Activated naive CD4-positive, alpha-beta T cell treated with anti-CD3 and anti-CD28 coated beads, Interleukin-2, amount 50 U/mL, for 16 hours (primary cell): ENCODE measurements at regions not wholly inside any gene's neighbourhood (a gene's known extent, or its start where the extent isn't known, plus 50 kb on each side); places are given as distances from the start of the nearest gene placed in this dataset.
A peak's percentile ranks its signal among the peaks of the same experiment; 100 is the strongest.
"Not testable (repeated sequence)": the region's sequence is repeated elsewhere in the genome, so short reads cannot be mapped to it uniquely, and the experiment has no call there.

Experiments used
- DNase-seq: peaks from one replicate; pipeline ENCODE4 v3.0.0-alpha.2; 2020

DNA sequence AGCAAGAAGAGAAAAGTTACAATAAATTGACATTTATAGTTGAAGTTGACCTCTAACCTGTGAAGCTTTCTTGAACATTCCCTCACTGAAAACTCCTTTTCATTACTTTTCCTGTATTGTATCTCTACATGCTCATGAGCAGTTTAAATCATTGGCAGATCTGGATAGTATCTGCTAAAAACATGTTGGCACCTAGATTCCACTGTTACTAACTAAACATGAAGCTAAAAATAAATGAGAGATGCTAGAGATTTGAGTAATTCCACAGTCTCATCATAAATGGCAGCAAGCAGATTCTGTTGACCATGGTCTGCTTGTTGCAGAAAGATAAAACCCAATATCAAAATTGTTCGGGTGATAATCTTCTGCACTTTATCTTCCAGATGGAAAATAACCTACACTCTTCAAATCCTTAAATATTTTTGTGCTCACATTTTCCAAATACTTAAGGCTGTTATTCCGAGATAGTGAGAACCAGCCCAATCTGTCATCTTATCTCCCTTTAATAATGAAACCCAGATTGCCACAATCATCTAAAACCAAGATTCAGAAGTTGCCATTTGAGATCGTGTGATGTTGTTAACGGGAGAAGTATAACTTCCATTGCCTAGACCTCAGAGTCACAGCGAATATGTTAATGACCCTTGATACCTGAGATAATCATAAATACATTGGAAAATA is 171.0 kb upstream of the DAAM1 start:
- no peak for DNase-seq

- no peak for DNase-seq
Measured at GRCh38 chr14:59018460-59018859, 170.0 kb upstream of the DAAM1 start.

DNA sequence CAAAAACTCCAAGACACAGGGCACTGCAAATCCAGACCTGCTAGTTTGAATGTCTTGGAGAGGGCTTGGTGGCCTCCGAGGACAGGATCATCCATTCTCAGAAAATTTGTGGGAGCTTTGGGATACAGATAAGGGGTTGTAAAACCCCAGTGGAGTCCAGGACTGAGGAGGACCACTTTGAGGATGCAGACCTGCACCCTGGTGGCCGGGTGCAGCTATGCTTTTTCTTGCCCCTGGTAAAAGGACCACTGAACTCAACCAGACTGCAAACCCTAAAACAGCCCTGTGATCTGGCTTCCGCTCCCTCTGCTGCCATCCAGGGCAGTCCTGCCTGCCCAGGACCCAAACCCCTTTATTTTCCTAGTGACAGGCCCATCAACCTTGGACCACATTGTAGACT is 169.5 kb upstream of the DAAM1 start:
- no peak for DNase-seq

DNA sequence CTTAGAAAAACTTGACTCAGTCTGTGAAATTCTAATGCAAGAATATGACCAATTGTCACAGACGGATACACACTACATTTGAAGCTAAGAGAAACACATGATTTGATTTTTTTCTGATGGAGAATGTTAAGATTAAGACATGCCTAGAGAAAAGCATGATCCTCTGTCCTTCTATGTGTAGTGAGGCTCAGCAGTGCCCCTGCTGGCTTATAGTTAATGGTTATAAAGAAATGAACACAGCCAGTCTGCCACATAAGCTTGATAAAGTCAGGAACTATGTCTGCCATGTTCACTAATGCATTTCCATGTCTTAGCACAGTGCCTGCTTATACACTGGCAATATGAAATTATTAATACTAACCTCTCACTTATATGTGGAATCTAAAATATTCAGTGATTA is 168.1 kb upstream of the DAAM1 start:
- no peak for DNase-seq

- no peak for DNase-seq
Measured at GRCh38 chr14:59022144-59022543, 166.3 kb upstream of the DAAM1 start.

DNA sequence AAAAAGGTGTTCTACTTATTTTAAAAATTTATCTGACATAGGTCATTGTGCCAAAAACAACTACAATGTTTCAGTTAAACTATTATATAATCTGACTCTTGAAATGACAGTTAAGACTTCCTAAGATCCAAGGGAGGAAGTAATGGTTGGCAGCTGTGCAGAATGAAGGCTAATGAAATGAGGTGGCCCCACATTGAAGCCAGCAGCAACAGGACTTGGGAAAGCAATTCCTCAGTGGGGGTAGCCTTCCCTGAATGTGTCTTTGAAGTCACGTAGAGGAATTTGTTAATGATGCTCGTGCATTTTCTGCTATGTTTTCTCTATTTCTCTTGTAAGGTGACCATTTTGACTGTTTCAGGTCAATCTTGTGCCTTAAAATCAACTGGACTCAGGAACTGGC is 162.4 kb upstream of the DAAM1 start:
- DNase-seq = no peak

DNA sequence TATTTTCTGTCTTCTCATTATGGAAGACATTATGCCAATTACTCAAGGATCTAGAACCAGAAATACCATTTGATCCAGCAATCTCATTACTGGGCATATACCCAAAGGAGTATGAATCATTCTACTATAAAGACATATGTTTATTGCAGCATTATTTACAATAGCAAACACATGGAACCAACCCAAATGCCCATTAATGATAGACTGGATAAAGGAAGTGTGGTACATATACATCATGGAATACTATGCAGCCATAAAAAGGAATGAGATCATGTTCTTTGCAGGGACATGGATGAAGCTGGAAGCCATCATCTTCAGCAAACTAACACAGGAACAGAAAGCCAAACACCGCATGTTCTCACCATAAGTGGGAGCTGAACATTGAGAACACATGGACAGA is 161.8 kb upstream of the DAAM1 start:
- DNase-seq = not testable (repeated sequence)

DNA sequence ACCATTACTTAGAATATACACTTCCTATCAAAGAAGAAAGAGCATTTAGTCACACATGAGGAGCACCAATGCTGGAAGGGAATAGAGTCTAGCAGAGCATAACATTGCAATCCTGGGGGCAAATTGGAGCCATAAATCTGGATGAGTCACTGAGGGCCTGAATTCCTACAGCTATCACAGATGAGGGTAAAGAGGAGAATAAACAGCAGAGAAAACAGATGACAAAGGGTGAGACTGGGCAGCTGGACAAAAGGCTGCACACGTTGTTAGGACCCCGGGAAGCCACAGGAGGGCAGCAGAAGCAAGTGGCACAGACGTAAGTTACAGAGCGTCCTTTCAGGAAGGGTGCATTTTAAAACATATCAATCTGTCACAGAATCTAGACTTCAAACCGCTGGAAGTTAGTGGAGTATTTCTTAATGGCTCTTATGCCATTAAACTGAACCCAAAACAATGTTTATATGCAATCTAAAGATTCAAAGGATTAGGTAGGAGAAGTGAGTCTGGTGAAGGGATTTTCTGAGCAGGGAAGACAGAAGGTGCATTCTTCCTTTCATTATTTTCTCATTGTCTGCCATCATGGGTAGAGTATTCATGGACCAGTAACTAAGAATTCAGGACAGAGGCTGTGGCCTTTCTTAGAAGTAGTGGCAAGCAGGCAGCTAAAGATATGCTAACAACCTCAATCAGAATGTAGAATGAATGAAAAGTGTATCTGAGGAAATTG is 159.8 kb upstream of the DAAM1 start:
- DNase-seq = peak; percentile 17

DNA sequence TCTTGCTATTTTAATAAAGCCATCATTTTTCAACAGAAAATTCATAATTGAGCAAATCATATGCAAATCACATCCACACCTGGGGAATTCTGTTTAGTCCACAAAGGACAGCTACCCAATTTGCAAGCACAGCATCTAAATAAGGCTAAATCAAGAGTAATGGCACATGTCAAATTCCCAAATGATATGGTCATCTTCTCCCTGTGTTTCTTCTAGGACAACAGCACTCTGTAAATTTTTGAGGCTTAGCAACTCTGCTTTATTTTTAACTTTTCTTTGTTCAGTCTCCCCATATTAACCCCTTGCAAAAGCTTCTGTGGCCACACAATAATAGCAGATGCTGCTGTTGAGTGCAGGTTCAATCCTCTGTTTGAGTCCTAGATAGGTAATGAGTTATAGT is 155.6 kb upstream of the DAAM1 start:
- no peak for DNase-seq

DNA sequence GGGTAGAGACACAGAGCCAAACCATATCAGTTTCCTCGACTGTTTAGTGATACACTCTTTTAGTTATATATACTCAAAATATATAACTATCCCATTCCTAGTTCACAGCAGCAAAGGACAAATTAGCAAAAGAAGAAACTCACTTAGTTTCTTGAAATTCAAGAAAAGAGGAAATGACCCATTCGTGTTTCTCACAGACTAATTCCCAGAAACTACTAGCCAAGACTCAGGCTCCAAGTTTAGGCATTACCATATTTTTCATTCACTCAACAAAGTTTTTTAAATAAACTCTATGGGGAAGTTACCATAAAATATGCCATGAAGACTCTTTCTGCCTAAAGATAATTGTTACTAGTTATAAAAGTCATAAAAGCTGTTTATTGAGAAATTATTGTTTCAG is 152.3 kb upstream of the DAAM1 start:
- no peak for DNase-seq

DNA sequence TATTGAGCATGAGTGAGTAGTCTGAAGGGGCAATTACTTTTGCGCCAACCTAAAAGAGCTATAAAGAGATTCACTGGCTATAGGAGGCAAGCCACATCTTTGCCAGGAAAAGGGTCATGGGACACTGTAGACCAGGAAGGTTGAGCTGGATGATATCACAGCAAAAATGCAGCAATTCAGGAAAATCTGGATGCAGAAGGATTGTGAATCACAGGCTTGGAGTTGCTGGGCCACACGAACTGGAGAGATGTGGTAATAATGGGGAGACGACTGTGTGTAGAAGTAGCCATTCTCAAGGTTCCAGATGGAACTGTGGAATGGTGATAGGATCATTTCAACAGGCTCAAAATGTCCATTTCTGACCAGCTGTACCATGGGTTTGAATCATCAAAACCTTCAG is 151.4 kb upstream of the DAAM1 start:
- DNase-seq = no peak

DNA sequence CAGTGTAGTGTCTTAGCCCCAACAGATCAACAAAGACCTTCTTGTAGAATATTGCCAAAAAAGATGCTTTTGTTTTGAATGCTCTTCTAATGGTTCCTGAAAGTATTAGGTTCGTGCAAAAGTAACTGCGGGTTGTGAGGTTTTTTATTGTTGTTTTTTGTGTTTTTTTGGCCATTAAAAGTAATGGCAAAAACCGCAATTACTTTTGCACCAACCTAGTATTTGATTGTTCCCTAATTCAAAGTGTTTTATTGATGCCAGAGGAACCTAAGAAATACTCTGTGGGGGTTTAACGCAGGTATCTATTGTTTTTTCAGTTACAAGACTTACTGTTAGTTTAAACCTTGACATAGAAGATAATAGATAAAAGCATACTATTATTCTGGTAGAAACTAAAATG is 150.8 kb upstream of the DAAM1 start:
- no peak for DNase-seq

DNA sequence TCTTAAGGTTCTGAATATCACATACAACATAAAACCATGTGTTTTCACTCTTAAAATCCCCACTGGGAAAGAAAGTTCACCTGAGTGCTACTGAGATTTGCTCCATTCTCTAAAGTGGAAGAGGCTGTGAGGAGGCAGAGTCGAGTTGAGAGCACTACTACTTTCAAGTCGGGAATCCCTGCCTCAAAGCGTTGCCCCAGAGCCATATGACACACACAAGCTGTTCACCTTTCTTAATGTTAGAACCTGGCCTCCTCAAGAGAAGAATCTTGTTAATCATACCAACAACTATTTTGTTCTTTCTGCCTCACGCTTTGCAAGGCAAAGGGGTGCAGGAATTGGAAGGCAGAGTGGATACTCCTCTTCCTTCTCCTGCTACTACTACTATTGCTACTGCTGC is 149.7 kb upstream of the DAAM1 start:
- no peak for DNase-seq

GRCh38 chr14:59041308-59041707 is 147.2 kb upstream of the DAAM1 start:
- no peak for DNase-seq

- DNase-seq = no peak
Measured at GRCh38 chr14:59044707-59045106, 143.8 kb upstream of the DAAM1 start.

GRCh38 chr14:59046746-59047145 is 141.7 kb upstream of the DAAM1 start:
- no peak for DNase-seq

- DNase-seq = no peak
Measured at GRCh38 chr14:59055006-59055405, 133.5 kb upstream of the DAAM1 start.

DNA sequence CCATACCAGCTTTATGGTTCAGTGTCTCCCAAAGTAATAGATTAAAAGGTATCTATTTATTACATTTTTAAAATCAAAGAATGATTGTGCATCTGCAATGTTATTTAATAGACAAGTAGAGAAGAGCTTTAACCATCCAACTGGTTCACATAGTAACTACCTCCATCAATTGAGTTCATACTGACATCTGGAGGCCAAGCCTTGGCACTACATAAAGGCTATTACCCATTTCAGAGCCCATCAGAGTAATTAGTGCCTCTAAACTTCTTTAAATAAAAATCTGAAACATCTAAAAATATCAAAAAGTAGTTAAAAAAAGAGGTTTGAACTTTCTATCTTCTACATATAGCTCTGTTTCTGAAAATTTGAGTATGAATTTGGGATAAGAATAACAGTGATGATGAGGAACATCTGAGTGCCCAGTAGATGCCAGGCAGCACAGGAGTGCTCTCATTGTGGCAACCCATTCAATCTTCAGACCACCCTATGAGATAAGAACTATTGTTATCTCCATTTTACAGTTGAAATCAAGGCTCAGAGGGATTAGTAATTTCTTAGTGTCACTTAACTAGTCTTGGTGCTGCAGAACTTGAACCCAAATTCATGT is 132.9 kb upstream of the DAAM1 start:
- DNase-seq = peak; percentile 34

DNA sequence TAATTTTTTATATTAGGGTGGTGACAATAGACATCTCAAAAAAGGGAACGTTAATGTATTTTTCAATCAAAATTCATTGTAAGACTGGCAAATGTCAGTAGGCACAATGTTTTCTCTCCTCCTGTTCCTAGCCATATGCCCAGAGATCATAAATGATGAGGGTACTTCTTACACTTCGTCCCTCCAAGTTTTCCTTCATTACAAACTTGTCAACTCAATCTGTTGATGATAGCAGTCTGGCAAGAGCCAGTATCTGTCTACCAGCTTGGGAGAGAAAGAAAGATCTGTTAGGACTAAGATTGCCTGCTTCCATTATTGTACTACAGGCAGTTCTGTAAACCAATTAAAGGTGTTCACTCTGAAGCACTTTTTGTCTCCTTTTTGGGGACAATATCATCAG is 130.9 kb upstream of the DAAM1 start:
- DNase-seq = no peak

GRCh38 chr14:59058776-59059175 is 129.7 kb upstream of the DAAM1 start:
- not testable (repeated sequence) for DNase-seq

DNA sequence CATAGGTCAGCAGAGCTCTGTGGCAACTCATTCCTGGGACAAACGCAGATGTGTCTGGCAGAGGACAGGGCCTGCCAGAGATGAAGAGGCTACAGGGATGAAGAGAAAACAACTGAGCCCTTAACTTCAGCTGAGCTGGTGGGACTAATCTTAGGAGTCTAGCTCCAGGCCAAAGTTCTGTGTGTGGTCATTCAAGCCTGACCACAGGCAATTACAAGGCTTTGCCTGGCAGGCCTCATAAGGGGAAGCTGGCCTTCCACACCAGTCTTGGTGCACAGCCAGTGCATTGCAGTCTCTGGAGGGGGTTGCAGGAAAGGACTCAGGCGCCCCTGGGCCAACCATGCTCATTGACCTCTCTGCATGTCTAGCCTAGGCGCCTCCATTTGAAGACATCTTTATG is 127.6 kb upstream of the DAAM1 start:
- no peak for DNase-seq

- no peak for DNase-seq
Measured at GRCh38 chr14:59061292-59061691, 127.2 kb upstream of the DAAM1 start.

DNA sequence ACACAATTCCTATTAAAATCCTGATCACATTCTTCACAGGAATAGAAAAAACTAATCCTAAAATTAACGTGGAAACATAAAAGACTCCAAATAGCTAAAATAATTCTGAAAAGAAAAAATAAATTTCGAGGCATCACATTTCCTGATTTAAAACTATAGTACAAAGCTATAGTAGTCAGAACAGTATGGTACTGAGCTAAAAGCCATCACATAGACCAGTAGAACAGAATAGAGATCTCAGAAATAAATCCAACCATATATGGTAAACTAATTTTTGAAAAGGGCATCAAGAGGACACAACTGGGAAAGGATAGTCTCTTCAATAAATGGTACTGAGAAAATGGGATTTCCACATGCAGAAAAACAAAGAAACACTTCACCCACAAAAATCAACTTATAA is 125.2 kb upstream of the DAAM1 start:
- DNase-seq = no peak

DNA sequence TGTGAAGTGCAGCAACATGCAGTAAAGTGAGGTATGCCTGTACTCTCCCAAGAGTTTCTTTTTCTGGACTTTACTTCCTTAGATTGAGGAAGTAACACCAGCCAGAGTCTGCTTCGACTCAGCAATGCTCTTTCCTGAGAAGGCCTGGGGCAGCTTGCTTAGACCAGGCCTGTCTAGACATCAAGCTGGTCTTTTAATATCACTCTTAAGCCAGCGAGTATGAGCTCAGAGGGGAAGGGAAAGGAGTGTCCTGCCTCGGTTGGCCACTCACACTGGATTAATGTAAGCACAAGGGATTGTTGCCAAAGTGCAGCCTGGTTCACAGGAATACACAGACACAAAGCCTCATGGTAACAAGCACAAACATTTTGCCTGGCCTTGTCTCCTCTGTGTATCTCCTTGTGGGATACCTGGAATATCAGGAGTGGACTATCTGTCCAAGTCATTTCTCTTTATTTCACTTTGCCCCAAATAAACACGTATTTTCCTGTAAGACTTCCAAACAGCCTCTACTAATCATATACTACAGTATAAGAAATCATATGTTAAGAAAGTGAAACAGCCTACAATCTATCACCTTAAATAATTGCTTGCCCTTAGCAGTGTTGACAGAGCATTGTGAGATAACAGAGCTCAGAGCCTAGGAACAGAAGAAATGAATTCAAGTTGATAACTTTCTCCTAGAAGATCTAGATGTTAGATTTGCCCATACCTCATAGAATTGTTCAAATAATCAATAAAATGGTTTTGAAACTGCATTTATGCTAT is 121.2 kb upstream of the DAAM1 start:
- no peak for DNase-seq
